DND-41 (cell line): ENCODE measurements at regions not wholly inside any gene's neighbourhood (a gene's known extent, or its start where the extent isn't known, plus 50 kb on each side); places are given as distances from the start of the nearest gene placed in this dataset.

ENCODE experiments used
- ATAC-seq: fragments of 200-7000 bp; cut with Tn5 transposase; 3 replicates; pipeline ENCODE4 v1.9.1; 2021; ENCODE audit warnings: low read depth; ENCODE audit not compliant: insufficient read depth
- DNase-seq: peaks from one replicate; pipeline ENCODE4 v3.0.0-alpha.2; 2020
- H2AFZ ChIP-seq: 2 replicates; pipeline ENCODE4 v1.6.0; 2012; ENCODE audit warnings: low read depth, low read length
- H3K27ac ChIP-seq: 2 replicates; pipeline ENCODE4 v1.5.1; 2012; ENCODE audit warnings: low read length, inconsistent platforms
- H3K27me3 ChIP-seq: fragments of 200-600 bp; sonication (generic); 2 replicates; pipeline ENCODE4 v1.6.0; 2012; ENCODE audit warnings: low read length, mild to moderate bottlenecking, inconsistent platforms; ENCODE audit not compliant: insufficient read depth, poor library complexity
- H3K36me3 ChIP-seq: 2 replicates; pipeline ENCODE4 v1.5.1; 2012; ENCODE audit warnings: low read length, inconsistent platforms; ENCODE audit not compliant: insufficient read depth
- H3K4me1 ChIP-seq: 2 replicates; pipeline ENCODE4 v1.5.1; 2012; ENCODE audit warnings: mild to moderate bottlenecking, low read length; ENCODE audit not compliant: insufficient read depth
- H3K4me2 ChIP-seq: 2 replicates; pipeline ENCODE4 v1.6.0; 2012; ENCODE audit warnings: mild to moderate bottlenecking, moderate library complexity, low read length, inconsistent platforms; ENCODE audit not compliant: insufficient read depth
- H3K4me3 ChIP-seq, 2 experiments: fragments of 200-600 bp in 1 of 2; shearing (Covaris generic) in 1 of 2; 2 replicates each; pipeline ENCODE4 v1.5.1; 2012 to 2016; ENCODE audit warnings: inconsistent platforms in 2 of 2, low read length in 2 of 2, mild to moderate bottlenecking in 2 of 2, low read depth in 1 of 2, moderate library complexity in 1 of 2
- H3K79me2 ChIP-seq: 2 replicates; pipeline ENCODE4 v1.6.0; 2012; ENCODE audit warnings: low read length, inconsistent platforms; ENCODE audit not compliant: insufficient read depth
- H3K9ac ChIP-seq: 2 replicates; pipeline ENCODE4 v1.6.0; 2012; ENCODE audit warnings: low read depth, mild to moderate bottlenecking, inconsistent platforms, low read length, moderate library complexity
- H3K9me3 ChIP-seq: 2 replicates; pipeline ENCODE4 v1.5.1; 2012; ENCODE audit warnings: low read length, moderate library complexity, mild to moderate bottlenecking, inconsistent platforms; ENCODE audit not compliant: insufficient read depth, severe bottlenecking
- H4K20me1 ChIP-seq: 2 replicates; pipeline ENCODE4 v1.6.0; 2012; ENCODE audit warnings: low read length; ENCODE audit not compliant: insufficient read depth
- CTCF ChIP-seq: IDR thresholded peaks from 2 replicates; pipeline ENCODE4 v1.5.1; 2012; ENCODE audit warnings: borderline replicate concordance, low read length, moderate library complexity, mild to moderate bottlenecking; ENCODE audit not compliant: poor library complexity, severe bottlenecking; ENCODE audit errors: extremely low read depth
- EZH2 ChIP-seq: IDR thresholded peaks from 3 replicates; pipeline ENCODE4 v1.6.1; 2012; ENCODE audit warnings: borderline replicate concordance, low read depth, mild to moderate bottlenecking, moderate library complexity, low read length, inconsistent platforms; ENCODE audit not compliant: severe bottlenecking

- ATAC-seq (no peak), DNase-seq (no peak)
- no peaks in the 10 kb centered on the region for H3K4me1 ChIP-seq
- no peaks in the 10 kb centered on the region for H4K20me1 ChIP-seq
- H3K9me3 ChIP-seq, result no peaks in the 10 kb centered on the region
- H3K27me3 ChIP-seq, result no peaks in the 10 kb centered on the region
- no peak overlapping the region for H3K4me3 ChIP-seq
- H3K36me3 ChIP-seq, result no peaks in the 10 kb centered on the region
- no peak for TF ChIP-seq EZH2
- no peak for TF ChIP-seq CTCF
- H3K27ac ChIP-seq, result no peak overlapping the region
- no peaks in the 10 kb centered on the region for H3K79me2 ChIP-seq
- H2AFZ ChIP-seq, result no peak overlapping the region
- no peak overlapping the region for H3K4me2 ChIP-seq
- no peak overlapping the region for H3K9ac ChIP-seq
Measured at GRCh38 chrX:125004799-125005198, 314.9 kb upstream of the TEX13C start.

- no peaks in the 10 kb centered on the region for H4K20me1 ChIP-seq
Measured at GRCh38 chrX:125005863-125006262, 313.8 kb upstream of the TEX13C start.

GRCh38 chrX:125006704-125007103 is 313.0 kb upstream of the TEX13C start:
- Histone ChIP-seq H3K79me2 (no peaks in the 10 kb centered on the region), H3K9ac (no peak overlapping the region), H3K36me3 (no peaks in the 10 kb centered on the region), H3K9me3 (no peaks in the 10 kb centered on the region), H3K27me3 (no peaks in the 10 kb centered on the region), H2AFZ (no peak overlapping the region), H3K4me1 (no peaks in the 10 kb centered on the region), H4K20me1 (no peaks in the 10 kb centered on the region), H3K4me2 (no peak overlapping the region), H3K27ac (no peak overlapping the region), H3K4me3 (no peak overlapping the region)
- DNase-seq (no peak), ATAC-seq (no peak)
- TF ChIP-seq EZH2 (no peak), CTCF (no peak)

More at GRCh38 chrX:125005863-125006262, 313.8 kb upstream of the TEX13C start:
- DNase-seq (no peak), ATAC-seq (no peak)
- H2AFZ ChIP-seq, result no peak overlapping the region
- no peak overlapping the region for H3K4me3 ChIP-seq
- H3K4me2 ChIP-seq, result no peak overlapping the region
- H3K79me2 ChIP-seq, result no peaks in the 10 kb centered on the region
- H3K27ac ChIP-seq, result no peak overlapping the region
- H3K27me3 ChIP-seq, result no peaks in the 10 kb centered on the region
- TF ChIP-seq EZH2, result no peak
- TF ChIP-seq CTCF, result no peak
- H3K9me3 ChIP-seq, result no peaks in the 10 kb centered on the region
- no peaks in the 10 kb centered on the region for H3K4me1 ChIP-seq
- no peak overlapping the region for H3K9ac ChIP-seq
- no peaks in the 10 kb centered on the region for H3K36me3 ChIP-seq

GRCh38 chrX:125012585-125012984 is 307.1 kb upstream of the TEX13C start:
- Histone ChIP-seq H3K4me2 (no peak overlapping the region), H3K4me1 (no peaks in the 10 kb centered on the region), H3K27me3 (no peaks in the 10 kb centered on the region), H3K4me3 (no peak overlapping the region), H3K9me3 (no peaks in the 10 kb centered on the region), H3K79me2 (no peaks in the 10 kb centered on the region), H4K20me1 (no peaks in the 10 kb centered on the region), H3K27ac (no peak overlapping the region), H2AFZ (no peak overlapping the region), H3K9ac (no peak overlapping the region), H3K36me3 (no peaks in the 10 kb centered on the region)
- no peak for ATAC-seq
- TF ChIP-seq EZH2 (no peak), CTCF (no peak)
- DNase-seq, result no peak
